Activated CD4-positive, alpha-beta T cell treated with anti-CD3 and anti-CD28 coated beads for 36 hours (primary cell): ENCODE measurements at regions not wholly inside any gene's neighbourhood (a gene's known extent, or its start where the extent isn't known, plus 50 kb on each side); places are given as distances from the start of the nearest gene placed in this dataset.

Experiments
- ATAC-seq: fragments of 200-7000 bp; cut with Tn5 transposase; one replicate; pipeline ENCODE4 v1.10.0; 2021; ENCODE audit warnings: mild to moderate bottlenecking, moderate library complexity
- CTCF ChIA-PET: fragments of 350-600 bp; sonication (Branson Sonifier 250); formaldehyde crosslinking; loops from one replicate; lab custom pipeline; 2021; ENCODE audit warnings: antibody characterized with exemption; lab: Charles Lee
- POLR2A ChIA-PET: fragments of 350-600 bp; sonication (Branson Sonifier 250); formaldehyde crosslinking; loops from one replicate; lab custom pipeline; 2021; ENCODE audit warnings: antibody characterized with exemption, inconsistent platforms; lab: Charles Lee
- DNase-seq: peaks from one replicate; pipeline ENCODE4 v3.0.0-alpha.2; 2020
- H3K27ac Mint-ChIP-seq: one replicate; pipeline ENCODE4 v1.8.0; 2021; ENCODE audit warnings: mixed read lengths
- H3K27me3 Mint-ChIP-seq: one replicate; pipeline ENCODE4 v1.8.0; 2021; ENCODE audit warnings: mixed read lengths
- H3K36me3 Mint-ChIP-seq: one replicate; pipeline ENCODE4 v1.8.0; 2021; ENCODE audit warnings: low read depth, mixed read lengths
- H3K4me1 Mint-ChIP-seq: one replicate; pipeline ENCODE4 v1.8.0; 2021; ENCODE audit warnings: mixed read lengths
- H3K4me3 Mint-ChIP-seq: one replicate; pipeline ENCODE4 v1.8.0; 2021; ENCODE audit warnings: mild to moderate bottlenecking, moderate library complexity, mixed read lengths
- H3K9me3 Mint-ChIP-seq: one replicate; pipeline ENCODE4 v1.8.0; 2021; ENCODE audit warnings: low read depth, mixed read lengths
- intact Hi-C, 2 experiments: fragments of 100-400 bp; cut with DNase I in 1 of 2; cut with micrococcal nuclease in 1 of 2; formaldehyde crosslinking; loops; one replicate each; pipeline versions ENCODE4 v1.14.2 to v1.15.1; 2022 to 2024; cut with DNase I, micrococcal nuclease

- H3K4me3 Mint-ChIP-seq, result no peak overlapping the region
- H3K27me3 Mint-ChIP-seq, result peaks cover 4% of the 10 kb centered on the region
- ATAC-seq (no peak), DNase-seq (no peak)
- H3K36me3 Mint-ChIP-seq, result no peaks in the 10 kb centered on the region
- no peaks in the 10 kb centered on the region for H3K9me3 Mint-ChIP-seq
- ChIA-PET CTCF (no interaction called here), POLR2A (no interaction called here)
- H3K27ac Mint-ChIP-seq, result no peak overlapping the region
- intact Hi-C loops, result no loop called here
- H3K4me1 Mint-ChIP-seq, result no peaks in the 10 kb centered on the region
These were observed 114.1 kb upstream of the CHL1 start for GRCh38 chr3:82508-82907.

- ATAC-seq (no peak), DNase-seq (no peak)
- Mint-ChIP-seq H3K9me3 (no peaks in the 10 kb centered on the region), H3K27me3 (peaks cover 4% of the 10 kb centered on the region), H3K36me3 (no peaks in the 10 kb centered on the region), H3K4me3 (no peak overlapping the region), H3K4me1 (no peaks in the 10 kb centered on the region), H3K27ac (no peak overlapping the region)
- CTCF ChIA-PET, result interaction anchor here (0.5 kb wide), 1 partner anchor 10 kb away, joined by 4 read pairs; no protein-coding TSS in a partner anchor
- intact Hi-C loops, result no loop called here
- POLR2A ChIA-PET, result no interaction called here
These were observed 113.5 kb upstream of the CHL1 start for GRCh38 chr3:83096-83495.

DNA sequence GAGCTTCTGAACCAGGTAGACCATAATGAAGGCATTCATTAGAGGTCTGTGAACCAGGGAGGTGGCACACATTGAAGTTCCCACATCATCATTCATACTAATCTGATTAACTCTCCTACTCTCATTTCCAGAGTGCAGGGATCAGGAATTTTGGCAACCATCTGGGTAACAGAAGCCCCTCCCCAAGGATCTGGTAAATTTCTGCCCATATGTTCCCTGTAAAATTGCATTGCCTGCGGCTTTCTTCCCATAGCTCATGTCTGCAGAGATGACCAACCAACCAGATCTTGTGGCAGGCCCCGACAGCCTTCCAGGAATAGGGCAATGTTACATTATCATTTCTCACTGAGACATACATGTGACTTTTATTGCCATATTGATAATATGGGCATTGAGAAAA is 111.4 kb upstream of the CHL1 start:
- CTCF ChIA-PET, result no interaction called here
- ATAC-seq (no peak), DNase-seq (no peak)
- intact Hi-C loops, result no loop called here
- Mint-ChIP-seq H3K27me3 (peaks cover 3% of the 10 kb centered on the region), H3K9me3 (no peaks in the 10 kb centered on the region), H3K36me3 (no peaks in the 10 kb centered on the region), H3K4me3 (no peak overlapping the region), H3K27ac (no peak overlapping the region), H3K4me1 (no peaks in the 10 kb centered on the region)
- POLR2A ChIA-PET, result no interaction called here

DNA sequence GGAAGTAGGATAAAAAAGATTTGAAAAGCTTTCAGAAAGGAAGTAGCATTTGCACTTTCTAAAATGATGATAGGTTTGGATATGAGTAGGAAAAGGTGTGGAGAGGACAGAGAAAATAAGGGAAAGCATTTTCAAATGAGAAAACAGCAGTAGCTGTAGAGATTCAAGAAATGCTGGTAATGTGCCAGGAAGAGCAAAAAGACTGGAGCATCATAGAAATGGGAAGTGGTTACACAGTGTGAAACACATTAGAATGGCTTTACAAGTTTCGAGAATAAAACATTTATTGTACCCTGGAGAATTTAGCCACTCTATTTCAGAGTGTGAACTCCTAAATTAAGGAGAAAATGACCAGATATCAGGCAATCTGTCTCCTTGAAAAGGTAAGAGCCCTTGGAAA is 108.3 kb upstream of the CHL1 start:
- no peak overlapping the region for H3K4me3 Mint-ChIP-seq
- H3K9me3 Mint-ChIP-seq, result no peaks in the 10 kb centered on the region
- intact Hi-C loops, result no loop called here
- no peaks in the 10 kb centered on the region for H3K36me3 Mint-ChIP-seq
- ATAC-seq, result no peak
- DNase-seq, result no peak
- H3K4me1 Mint-ChIP-seq, result no peaks in the 10 kb centered on the region
- POLR2A ChIA-PET, result no interaction called here
- CTCF ChIA-PET, result no interaction called here
- H3K27me3 Mint-ChIP-seq, result no peaks in the 10 kb centered on the region
- no peak overlapping the region for H3K27ac Mint-ChIP-seq

DNA sequence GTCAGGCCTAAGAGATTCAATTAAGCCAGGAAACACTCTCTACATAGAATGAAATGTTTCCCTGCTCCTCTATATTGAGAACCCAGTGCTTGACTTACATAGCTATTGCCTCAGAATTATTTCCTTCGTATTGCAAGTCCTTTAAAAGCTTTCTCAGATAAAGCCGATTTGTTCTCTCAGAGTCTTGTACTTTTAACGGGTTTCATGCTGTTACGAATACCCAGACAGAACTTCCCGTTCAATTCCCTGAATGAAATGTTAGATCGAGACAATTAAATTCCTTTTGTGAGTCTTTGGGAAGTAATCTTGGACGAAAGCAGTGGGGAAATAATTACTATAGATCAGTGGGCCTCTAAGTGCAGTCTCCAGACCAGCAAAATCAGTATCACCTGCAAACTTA is 102.8 kb upstream of the CHL1 start:
- ChIA-PET POLR2A (no interaction called here), CTCF (no interaction called here)
- Mint-ChIP-seq H3K27me3 (peaks cover 4% of the 10 kb centered on the region), H3K9me3 (no peaks in the 10 kb centered on the region), H3K36me3 (no peaks in the 10 kb centered on the region), H3K4me3 (no peak overlapping the region), H3K27ac (no peak overlapping the region), H3K4me1 (no peaks in the 10 kb centered on the region)
- ATAC-seq (no peak), DNase-seq (no peak)
- intact Hi-C loops, result no loop called here

DNA sequence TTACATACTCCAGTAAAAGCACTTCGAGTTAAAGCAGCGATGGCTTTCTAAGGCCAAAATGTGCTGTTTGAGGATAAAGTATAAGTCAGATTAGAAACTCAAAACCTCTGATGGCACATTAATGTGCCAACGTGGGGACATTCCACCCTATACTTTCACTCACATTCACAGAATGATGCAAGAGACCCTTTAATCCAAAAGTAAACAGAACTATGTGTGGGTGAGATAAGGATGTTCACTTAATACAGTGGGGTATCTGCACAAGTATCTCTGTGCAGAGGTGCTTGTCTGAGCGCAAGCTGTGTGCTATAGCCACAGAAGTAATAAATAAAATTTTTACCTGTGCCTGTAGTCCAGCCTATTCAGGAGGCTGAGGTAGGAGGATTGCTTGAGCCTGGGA is 100.3 kb upstream of the CHL1 start:
- intact Hi-C loops, result no loop called here
- ChIA-PET CTCF (no interaction called here), POLR2A (no interaction called here)
- DNase-seq (no peak), ATAC-seq (no peak)
- no peaks in the 10 kb centered on the region for H3K9me3 Mint-ChIP-seq
- no peak overlapping the region for H3K27ac Mint-ChIP-seq
- H3K4me3 Mint-ChIP-seq, result no peak overlapping the region
- peaks cover 4% of the 10 kb centered on the region for H3K27me3 Mint-ChIP-seq
- H3K4me1 Mint-ChIP-seq, result no peaks in the 10 kb centered on the region
- H3K36me3 Mint-ChIP-seq, result no peaks in the 10 kb centered on the region

- Mint-ChIP-seq H3K4me3 (no peak overlapping the region), H3K27me3 (peaks cover 4% of the 10 kb centered on the region), H3K9me3 (no peaks in the 10 kb centered on the region), H3K27ac (no peak overlapping the region), H3K4me1 (no peaks in the 10 kb centered on the region), H3K36me3 (no peaks in the 10 kb centered on the region)
- DNase-seq, result no peak
- intact Hi-C loops, result no loop called here
- CTCF ChIA-PET, result interaction anchor here (0.9 kb wide), 1 partner anchor 257 kb away, joined by 4 read pairs; no protein-coding TSS in a partner anchor
- POLR2A ChIA-PET, result no interaction called here
- no peak for ATAC-seq
These were observed 98.9 kb upstream of the CHL1 start for GRCh38 chr3:97417-98258.

- DNase-seq, result no peak
- no peaks in the 10 kb centered on the region for H3K9me3 Mint-ChIP-seq
- ChIA-PET CTCF (interaction anchor here (0.9 kb wide), 1 partner anchor 256 kb away, joined by 4 read pairs; no protein-coding TSS in a partner anchor), POLR2A (no interaction called here)
- no peak overlapping the region for H3K27ac Mint-ChIP-seq
- no peaks in the 10 kb centered on the region for H3K36me3 Mint-ChIP-seq
- intact Hi-C loops, result no loop called here
- no peak for ATAC-seq
- H3K27me3 Mint-ChIP-seq, result peaks cover 4% of the 10 kb centered on the region
- no peaks in the 10 kb centered on the region for H3K4me1 Mint-ChIP-seq
- no peak overlapping the region for H3K4me3 Mint-ChIP-seq
These were observed 98.3 kb upstream of the CHL1 start for GRCh38 chr3:98259-98654.

DNA sequence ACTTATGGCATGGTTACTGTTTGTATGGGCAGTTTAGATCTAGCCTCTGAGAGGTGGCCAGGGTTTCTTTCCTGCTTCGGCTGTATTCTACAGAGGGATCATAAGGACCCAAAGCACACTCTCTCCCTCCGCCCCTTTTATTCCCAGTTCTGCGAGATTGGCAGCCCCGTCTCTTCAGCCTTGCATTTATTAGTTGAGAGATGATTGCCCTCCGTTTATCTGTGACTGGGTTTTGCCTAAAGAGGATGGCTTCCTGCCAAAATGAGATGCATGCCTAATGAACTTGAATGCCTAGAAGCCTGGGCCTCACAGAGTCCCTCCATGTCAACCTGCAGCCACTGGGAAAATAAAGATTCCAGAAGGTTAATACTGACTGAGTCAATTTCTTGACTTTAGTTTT is 97.1 kb upstream of the CHL1 start:
- Mint-ChIP-seq H3K9me3 (no peaks in the 10 kb centered on the region), H3K36me3 (no peaks in the 10 kb centered on the region), H3K27me3 (peaks cover 4% of the 10 kb centered on the region), H3K27ac (no peak overlapping the region), H3K4me1 (no peaks in the 10 kb centered on the region), H3K4me3 (no peak overlapping the region)
- ATAC-seq (no peak), DNase-seq (no peak)
- ChIA-PET POLR2A (no interaction called here), CTCF (no interaction called here)
- intact Hi-C loops, result no loop called here

DNA sequence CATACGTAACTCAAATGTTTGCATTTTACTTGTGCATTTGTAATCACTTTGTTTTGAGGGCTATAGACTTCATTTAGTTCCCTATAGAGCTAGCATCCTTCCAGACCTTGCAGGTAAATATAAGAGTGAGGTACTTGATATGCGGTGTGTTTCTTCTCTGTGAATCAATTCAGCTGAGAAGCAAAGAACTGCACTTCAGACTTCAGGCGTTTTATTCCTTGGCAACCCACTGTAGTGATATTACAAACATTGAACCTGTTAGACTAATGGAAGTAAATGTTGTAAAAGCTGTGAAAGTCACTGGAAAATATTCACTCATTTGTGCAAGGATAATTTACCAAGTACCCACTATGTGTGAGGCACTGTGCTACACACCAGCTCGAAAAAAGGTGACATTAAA is 94.1 kb upstream of the CHL1 start:
- no peak for DNase-seq
- Mint-ChIP-seq H3K27ac (no peak overlapping the region), H3K4me1 (no peaks in the 10 kb centered on the region), H3K4me3 (no peak overlapping the region), H3K36me3 (no peaks in the 10 kb centered on the region), H3K9me3 (no peaks in the 10 kb centered on the region), H3K27me3 (peaks cover 4% of the 10 kb centered on the region)
- no peak for ATAC-seq
- POLR2A ChIA-PET, result no interaction called here
- intact Hi-C loops, result no loop called here
- CTCF ChIA-PET, result no interaction called here

DNA sequence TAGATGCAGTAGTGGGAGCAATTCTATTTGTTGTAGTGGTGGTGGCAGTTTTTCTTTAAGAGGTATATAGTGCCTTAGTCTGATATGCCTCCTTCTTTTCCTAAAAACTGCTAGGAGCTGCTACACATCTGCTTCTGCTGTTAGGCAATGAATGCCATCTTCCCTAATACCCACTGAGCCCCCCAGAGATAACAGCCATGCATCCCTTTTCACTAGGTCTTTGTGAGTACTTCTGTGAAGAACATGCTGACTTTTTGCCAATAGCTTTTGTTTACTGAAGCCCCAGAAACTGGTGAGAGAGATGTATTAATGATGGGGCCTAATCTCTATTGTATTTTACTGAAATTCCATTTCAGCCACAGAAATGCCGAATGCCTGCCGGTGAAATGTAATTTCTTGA is 92.6 kb upstream of the CHL1 start:
- CTCF ChIA-PET, result no interaction called here
- no peak for ATAC-seq
- DNase-seq, result no peak
- H3K27me3 Mint-ChIP-seq, result no peaks in the 10 kb centered on the region
- H3K4me3 Mint-ChIP-seq, result no peak overlapping the region
- H3K4me1 Mint-ChIP-seq, result no peaks in the 10 kb centered on the region
- H3K9me3 Mint-ChIP-seq, result no peaks in the 10 kb centered on the region
- intact Hi-C loops, result no loop called here
- no peaks in the 10 kb centered on the region for H3K36me3 Mint-ChIP-seq
- no peak overlapping the region for H3K27ac Mint-ChIP-seq
- POLR2A ChIA-PET, result no interaction called here

DNA sequence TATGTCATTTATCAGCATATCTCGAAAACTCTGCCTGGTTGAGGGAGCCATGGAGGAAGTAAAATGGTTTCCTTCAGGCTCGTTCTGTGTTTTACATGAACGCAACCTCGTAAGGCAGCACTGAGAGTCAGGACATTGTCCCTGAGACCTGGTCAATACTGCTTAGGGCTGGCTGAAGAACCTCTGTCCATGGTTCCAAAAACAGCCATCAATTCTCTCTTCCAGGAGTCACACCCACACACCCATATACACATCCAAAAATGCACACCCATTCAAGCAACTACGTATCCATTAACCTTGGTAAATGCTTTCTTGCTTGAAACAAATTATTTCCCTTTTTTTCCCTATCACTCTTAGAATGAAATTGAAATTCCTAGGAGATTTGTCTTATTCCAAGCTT is 91.0 kb upstream of the CHL1 start:
- intact Hi-C loops, result no loop called here
- no peaks in the 10 kb centered on the region for H3K27me3 Mint-ChIP-seq

More for the DNA sequence above, 91.0 kb upstream of the CHL1 start:
- ATAC-seq, result no peak
- CTCF ChIA-PET, result no interaction called here
- Mint-ChIP-seq H3K36me3 (no peaks in the 10 kb centered on the region), H3K27ac (no peak overlapping the region), H3K4me3 (no peak overlapping the region), H3K4me1 (no peaks in the 10 kb centered on the region), H3K9me3 (no peaks in the 10 kb centered on the region)
- DNase-seq, result no peak
- POLR2A ChIA-PET, result no interaction called here
